ENCODE measurements at regions not wholly inside any gene's neighbourhood (a gene's known extent, or its start where the extent isn't known, plus 50 kb on each side); places are given as distances from the start of the nearest gene placed in this dataset.

DNA sequence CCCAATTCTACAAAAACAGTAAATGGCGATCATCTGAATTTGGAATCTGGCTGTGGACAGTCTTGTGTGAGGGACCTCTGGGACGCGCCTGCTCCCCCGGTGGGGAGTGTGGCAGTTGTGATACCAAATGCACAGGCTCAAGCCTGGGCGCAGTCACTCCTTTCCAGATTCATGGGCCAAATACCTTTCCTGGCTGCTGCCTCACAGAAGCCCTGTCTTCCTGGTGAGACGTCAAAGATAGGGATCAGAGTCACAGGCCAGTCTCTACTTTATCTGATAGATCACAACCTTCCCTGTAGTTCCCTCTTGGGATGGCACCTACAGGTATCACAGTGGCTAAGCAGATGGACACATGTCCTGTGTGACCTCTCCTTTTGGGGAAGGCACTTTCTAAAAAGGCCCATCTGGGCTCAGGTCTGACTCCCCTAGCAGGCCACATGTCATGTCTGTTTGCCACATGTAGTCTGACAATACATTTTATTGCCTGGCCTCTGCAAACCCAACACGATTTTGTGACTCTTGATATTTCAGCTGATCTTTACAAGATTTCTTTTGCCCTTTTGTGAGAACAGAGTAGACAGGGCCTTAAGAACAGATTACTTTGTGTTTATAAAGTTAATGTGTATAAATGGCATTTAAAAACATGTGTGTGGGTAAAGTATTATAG lies 150.1 kb downstream of the SNX10 start:
- DNase-seq (ENCODE audit: low spot score in 2 of 2) = no peak
- Histone ChIP-seq H3K27ac (no peak overlapping the region), H3K9me3 (no peaks in the 10 kb centered on the region), H3K4me3 (no peak overlapping the region), H3K27me3 (no peaks in the 10 kb centered on the region), H3K4me1 (no peaks in the 10 kb centered on the region), H3K36me3 (no peaks in the 10 kb centered on the region)
- TF ChIP-seq, protein P1, sequence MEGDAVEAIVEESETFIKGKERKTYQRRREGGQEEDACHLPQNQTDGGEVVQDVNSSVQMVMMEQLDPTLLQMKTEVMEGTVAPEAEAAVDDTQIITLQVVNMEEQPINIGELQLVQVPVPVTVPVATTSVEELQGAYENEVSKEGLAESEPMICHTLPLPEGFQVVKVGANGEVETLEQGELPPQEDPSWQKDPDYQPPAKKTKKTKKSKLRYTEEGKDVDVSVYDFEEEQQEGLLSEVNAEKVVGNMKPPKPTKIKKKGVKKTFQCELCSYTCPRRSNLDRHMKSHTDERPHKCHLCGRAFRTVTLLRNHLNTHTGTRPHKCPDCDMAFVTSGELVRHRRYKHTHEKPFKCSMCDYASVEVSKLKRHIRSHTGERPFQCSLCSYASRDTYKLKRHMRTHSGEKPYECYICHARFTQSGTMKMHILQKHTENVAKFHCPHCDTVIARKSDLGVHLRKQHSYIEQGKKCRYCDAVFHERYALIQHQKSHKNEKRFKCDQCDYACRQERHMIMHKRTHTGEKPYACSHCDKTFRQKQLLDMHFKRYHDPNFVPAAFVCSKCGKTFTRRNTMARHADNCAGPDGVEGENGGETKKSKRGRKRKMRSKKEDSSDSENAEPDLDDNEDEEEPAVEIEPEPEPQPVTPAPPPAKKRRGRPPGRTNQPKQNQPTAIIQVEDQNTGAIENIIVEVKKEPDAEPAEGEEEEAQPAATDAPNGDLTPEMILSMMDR (IDR thresholded peaks at IDR 0.05) = no peak
- intact Hi-C loops (cut with DNase I) = no loop called here

DNA sequence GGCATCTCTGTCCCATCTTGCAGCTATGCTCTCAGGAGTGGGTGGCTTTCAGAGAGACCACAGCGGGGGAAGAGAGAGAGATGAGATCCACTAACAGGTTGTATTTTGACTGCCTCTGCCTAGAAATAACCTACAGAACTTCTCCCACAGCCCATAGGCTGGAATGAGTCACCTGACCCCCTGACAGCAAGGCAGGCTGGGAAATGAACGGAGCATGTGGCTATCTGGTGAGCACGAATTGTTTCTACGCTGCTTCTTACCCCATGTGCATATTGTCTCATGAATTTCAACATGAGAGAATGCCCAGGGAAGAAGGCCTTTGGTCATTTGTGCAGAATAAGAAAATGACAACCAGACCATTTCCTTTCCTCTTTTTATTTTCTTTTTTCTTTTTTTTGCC lies 151.3 kb downstream of the SNX10 start:
- Histone ChIP-seq H3K27ac (no peak overlapping the region), H3K36me3 (no peaks in the 10 kb centered on the region), H3K4me1 (no peaks in the 10 kb centered on the region), H3K9me3 (no peaks in the 10 kb centered on the region), H3K27me3 (no peaks in the 10 kb centered on the region), H3K4me3 (no peak overlapping the region)
- TF ChIP-seq, protein P1 (IDR thresholded peaks at IDR 0.05) = no peak
- DNase-seq (ENCODE audit: low spot score in 2 of 2) = no peak
- intact Hi-C loops (cut with DNase I) = no loop called here

DNA sequence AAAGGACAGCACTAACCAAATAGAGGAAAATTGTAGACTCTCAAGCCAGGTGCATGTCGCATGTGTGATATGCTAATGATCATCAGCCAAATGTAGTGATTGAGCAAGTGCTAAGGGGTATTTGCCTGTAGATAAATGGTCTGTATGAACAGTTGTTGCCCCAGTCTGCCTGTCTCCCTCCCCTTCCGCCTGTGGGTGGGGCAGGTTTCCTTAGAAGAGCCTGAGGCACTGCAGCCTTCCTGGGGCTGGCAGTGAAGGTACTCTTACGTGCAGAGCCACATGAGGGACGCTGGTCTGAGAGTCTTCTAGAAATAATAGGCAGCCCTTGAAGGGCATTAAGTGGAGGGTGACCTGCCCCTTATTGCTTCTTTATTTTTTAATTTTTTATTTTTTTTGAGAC lies 152.1 kb downstream of the SNX10 start:
- TF ChIP-seq, protein P1 (IDR thresholded peaks at IDR 0.05) = no peak
- H3K4me3 ChIP-seq = no peak overlapping the region
- no peaks in the 10 kb centered on the region for H3K9me3 ChIP-seq
- no peaks in the 10 kb centered on the region for H3K27me3 ChIP-seq
- no peak for DNase-seq (ENCODE audit: low spot score in 2 of 2)
- no peak overlapping the region for H3K27ac ChIP-seq
- H3K4me1 ChIP-seq = no peaks in the 10 kb centered on the region
- no peaks in the 10 kb centered on the region for H3K36me3 ChIP-seq
- intact Hi-C loops (cut with DNase I) = no loop called here

DNA sequence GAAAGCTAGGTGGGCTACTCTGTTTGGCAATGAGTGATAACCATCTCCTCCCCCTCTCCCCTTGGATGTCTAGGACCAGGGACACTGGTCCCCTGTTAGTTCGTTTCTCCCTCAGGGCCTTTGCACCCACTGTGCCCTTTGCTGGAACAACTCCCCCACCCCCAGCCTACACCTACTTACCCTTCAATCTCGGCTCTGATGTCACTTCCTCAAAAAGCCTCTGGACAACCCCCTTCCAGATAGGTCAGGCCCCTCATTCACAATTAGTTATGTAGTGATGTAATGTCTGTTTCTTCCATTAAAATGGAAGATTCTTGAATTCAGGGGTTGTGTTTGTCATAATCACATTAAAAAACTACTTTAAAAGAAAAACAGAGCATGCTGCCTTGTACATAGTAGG lies 152.9 kb downstream of the SNX10 start:
- intact Hi-C loops (cut with DNase I) = no loop called here
- DNase-seq (ENCODE audit: low spot score in 2 of 2) = no peak
- TF ChIP-seq, protein P1 (IDR thresholded peaks at IDR 0.05) = no peak
- no peaks in the 10 kb centered on the region for H3K27me3 ChIP-seq
- H3K36me3 ChIP-seq = no peaks in the 10 kb centered on the region
- no peaks in the 10 kb centered on the region for H3K9me3 ChIP-seq
- H3K4me3 ChIP-seq = no peak overlapping the region
- no peak overlapping the region for H3K27ac ChIP-seq
- H3K4me1 ChIP-seq = no peaks in the 10 kb centered on the region

DNA sequence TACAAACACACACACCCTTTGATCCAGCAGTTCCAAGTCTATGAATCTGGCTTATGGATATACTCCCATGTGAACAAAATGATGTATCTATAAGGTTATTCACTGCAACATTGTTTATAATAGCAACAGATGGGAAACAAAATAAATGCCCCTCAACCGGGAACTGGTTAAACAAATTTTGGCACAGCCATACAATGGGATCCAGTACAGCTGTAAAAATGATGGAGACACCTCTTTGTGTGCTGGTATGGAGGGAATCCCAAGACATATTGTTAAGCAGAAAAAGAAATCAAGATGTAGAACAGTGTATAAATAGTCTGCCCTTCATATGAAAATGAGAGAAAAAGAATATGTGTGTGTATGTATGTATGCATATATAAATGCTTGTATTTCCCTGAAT lies 155.5 kb downstream of the SNX10 start:
- intact Hi-C loops (cut with DNase I) = no loop called here
- no peak overlapping the region for H3K27ac ChIP-seq
- H3K36me3 ChIP-seq = no peaks in the 10 kb centered on the region
- TF ChIP-seq, protein P1 (IDR thresholded peaks at IDR 0.05) = no peak
- H3K9me3 ChIP-seq = no peaks in the 10 kb centered on the region
- no peak overlapping the region for H3K4me3 ChIP-seq
- DNase-seq (ENCODE audit: low spot score in 2 of 2) = no peak
- no peaks in the 10 kb centered on the region for H3K27me3 ChIP-seq
- no peaks in the 10 kb centered on the region for H3K4me1 ChIP-seq
